ENCODE measurements at regions not wholly inside any gene's neighbourhood (a gene's known extent, or its start where the extent isn't known, plus 50 kb on each side); places are given as distances from the start of the nearest gene placed in this dataset.

- H3K4me1 ChIP-seq (ENCODE audit: control insufficient read depth in 1 of 2, extremely low read depth in 1 of 2, insufficient read depth in 2 of 2, low read length in 2 of 2): no peaks in the 10 kb centered on the region
- DNase-seq: no peak
- H3K9me3 ChIP-seq: no peaks in the 10 kb centered on the region
- peaks cover 0 to 2% of the 10 kb centered on the region in 2 donors for H3K27me3 Mint-ChIP-seq
- no peak for ATAC-seq (replicated peaks in 1 of 4)
- no peak overlapping the region for H3K27ac ChIP-seq (ENCODE audit: low read length)
- peaks cover 0 to 4% of the 10 kb centered on the region in 2 experiments for H3K27me3 ChIP-seq (replicated peaks in 1 of 2; ENCODE audit: control insufficient read depth in 2 of 2, extremely low read depth in 1 of 2, insufficient read depth in 2 of 2, low read length in 1 of 2)
- H3K4me1 Mint-ChIP-seq: no peaks in the 10 kb centered on the region
- no peak overlapping the region for H3K27ac Mint-ChIP-seq
- no peaks in the 10 kb centered on the region for H3K36me3 Mint-ChIP-seq
- ChIA-PET POLR2A (no interaction called here), CTCF (no interaction called here)
- no peak overlapping the region for H3K4me3 Mint-ChIP-seq
- no peaks in the 10 kb centered on the region for H3K9me3 Mint-ChIP-seq
- WGBS (ENCODE audit: insufficient coverage): 84% methylated on average over 11 of the region's 15 CpGs
- H3K36me3 ChIP-seq (ENCODE audit: control insufficient read depth in 2 of 2, extremely low read depth in 1 of 2, insufficient read depth in 1 of 2, low read length in 1 of 2): no peaks in the 10 kb centered on the region
- H3K4me3 ChIP-seq (ENCODE audit: control insufficient read depth in 1 of 2, extremely low read depth in 1 of 2, low read length in 1 of 2): no peak overlapping the region
These were observed 141.7 kb upstream of the SERP2 start for GRCh38 chr13:44231786-44232516.

DNA sequence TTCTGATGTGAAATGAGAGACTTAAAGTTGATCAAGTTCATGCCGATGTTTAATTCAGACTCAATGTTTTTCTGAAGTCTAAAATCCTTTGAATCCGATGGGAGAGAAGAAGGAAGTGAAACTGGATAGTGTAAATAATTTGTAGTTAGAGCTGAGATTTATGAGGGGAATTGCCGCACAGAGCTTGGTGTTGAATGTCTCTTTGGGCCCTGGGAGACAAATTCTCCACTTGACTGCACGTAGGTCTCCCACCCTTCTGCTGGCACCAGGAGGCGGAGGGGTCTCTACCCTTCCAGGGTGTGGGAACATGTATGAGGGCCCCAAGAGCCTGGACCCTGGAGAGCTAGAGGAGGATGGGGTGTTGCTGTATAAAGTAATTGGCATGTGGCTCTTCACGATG, 140.8 kb upstream of the SERP2 start:
- POLR2A ChIA-PET: no interaction called here
- no peaks in the 10 kb centered on the region for H3K9me3 Mint-ChIP-seq

DNA sequence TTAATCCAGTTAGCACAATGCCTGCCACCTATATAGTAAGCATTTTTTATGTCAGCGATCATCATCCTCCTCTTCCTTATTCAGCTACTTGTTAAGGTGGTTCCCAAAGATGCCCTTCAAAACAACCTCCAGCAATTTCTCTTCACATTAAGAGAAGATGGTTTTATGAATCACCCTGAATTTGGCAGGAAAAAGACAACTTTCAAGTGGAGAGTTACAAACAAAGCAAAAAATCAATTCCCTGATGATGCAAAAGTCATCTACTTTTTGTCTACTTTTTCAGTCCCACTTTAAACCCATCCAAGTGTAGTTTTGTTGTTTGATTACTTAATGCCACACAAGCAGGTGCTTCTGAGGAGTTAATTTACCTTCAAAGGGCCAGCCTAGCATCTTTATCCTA, 139.1 kb upstream of the SERP2 start:
- ATAC-seq (replicated peaks in 1 of 4): no peak
- H3K27me3 Mint-ChIP-seq: peaks cover 0 to 2% of the 10 kb centered on the region in 2 donors

More for the DNA sequence above, 140.8 kb upstream of the SERP2 start:
- DNase-seq (no peak), ATAC-seq (replicated peaks in 1 of 4) (no peak)
- H3K36me3 Mint-ChIP-seq: no peaks in the 10 kb centered on the region
- Histone ChIP-seq H3K27me3 (replicated peaks in 1 of 2; ENCODE audit: control insufficient read depth in 2 of 2, extremely low read depth in 1 of 2, insufficient read depth in 2 of 2, low read length in 1 of 2) (peaks cover 0 to 4% of the 10 kb centered on the region in 2 experiments), H3K9me3 (no peaks in the 10 kb centered on the region), H3K4me1 (ENCODE audit: control insufficient read depth in 1 of 2, extremely low read depth in 1 of 2, insufficient read depth in 2 of 2, low read length in 2 of 2) (no peaks in the 10 kb centered on the region), H3K4me3 (ENCODE audit: control insufficient read depth in 1 of 2, extremely low read depth in 1 of 2, low read length in 1 of 2) (no peak overlapping the region), H3K27ac (ENCODE audit: low read length) (no peak overlapping the region), H3K36me3 (ENCODE audit: control insufficient read depth in 2 of 2, extremely low read depth in 1 of 2, insufficient read depth in 1 of 2, low read length in 1 of 2) (no peaks in the 10 kb centered on the region)
- CTCF ChIA-PET: no interaction called here
- peaks cover 0 to 5% (median 5%) of the 10 kb centered on the region in 3 donors for H3K4me1 Mint-ChIP-seq
- WGBS (ENCODE audit: insufficient coverage): no CpG with 5 or more reads among the region's 6 CpGs
- peaks cover 0 to 2% of the 10 kb centered on the region in 2 donors for H3K27me3 Mint-ChIP-seq
- no peak overlapping the region for H3K27ac Mint-ChIP-seq
- H3K4me3 Mint-ChIP-seq: no peak overlapping the region

DNA sequence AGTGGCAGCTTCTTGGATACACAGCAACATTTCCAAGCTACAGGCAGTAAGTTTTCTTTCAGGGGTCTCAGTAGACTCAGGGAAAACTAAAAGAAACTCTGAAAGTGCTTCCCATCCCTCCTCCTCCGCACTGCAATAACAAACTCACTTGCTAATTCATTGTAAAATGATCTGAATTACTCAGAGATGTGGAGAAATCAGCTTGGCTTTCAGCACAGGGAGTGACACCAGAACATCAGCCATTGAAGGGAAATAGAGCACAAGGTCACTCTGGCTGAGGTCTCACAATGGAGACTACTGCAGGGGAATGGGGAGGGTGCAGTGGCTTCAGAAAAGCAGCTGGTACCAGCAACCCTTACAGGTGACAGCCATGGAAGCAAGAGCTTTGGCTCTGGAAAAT, 137.3 kb upstream of the SERP2 start:
- no peak overlapping the region for H3K4me3 Mint-ChIP-seq
- no peak overlapping the region for H3K4me3 ChIP-seq (ENCODE audit: control insufficient read depth in 1 of 2, extremely low read depth in 1 of 2, low read length in 1 of 2)
- no peaks in the 10 kb centered on the region for H3K36me3 ChIP-seq (ENCODE audit: control insufficient read depth in 2 of 2, extremely low read depth in 1 of 2, insufficient read depth in 1 of 2, low read length in 1 of 2)
- H3K27ac Mint-ChIP-seq: no peak overlapping the region
- CTCF ChIA-PET: no interaction called here
- POLR2A ChIA-PET: no interaction called here
- no peak overlapping the region for H3K27ac ChIP-seq (ENCODE audit: low read length)
- H3K4me1 Mint-ChIP-seq: peaks cover 0 to 7% (median 6%) of the 10 kb centered on the region in 3 donors
- peaks cover 0 to 2% of the 10 kb centered on the region in 2 donors for H3K27me3 Mint-ChIP-seq
- no CpG with 5 or more reads among the region's 1 CpG for WGBS (ENCODE audit: insufficient coverage)
- no peaks in the 10 kb centered on the region for H3K4me1 ChIP-seq (ENCODE audit: control insufficient read depth in 1 of 2, extremely low read depth in 1 of 2, insufficient read depth in 2 of 2, low read length in 2 of 2)
- DNase-seq (no peak), ATAC-seq (replicated peaks in 1 of 4) (no peak)
- H3K9me3 Mint-ChIP-seq: no peaks in the 10 kb centered on the region
- H3K36me3 Mint-ChIP-seq: no peaks in the 10 kb centered on the region
- no peaks in the 10 kb centered on the region for H3K27me3 ChIP-seq (replicated peaks in 1 of 2; ENCODE audit: control insufficient read depth in 2 of 2, extremely low read depth in 1 of 2, insufficient read depth in 2 of 2, low read length in 1 of 2)
- H3K9me3 ChIP-seq: no peaks in the 10 kb centered on the region

More for the DNA sequence above, 139.1 kb upstream of the SERP2 start:
- Mint-ChIP-seq H3K27ac (no peak overlapping the region), H3K4me3 (no peak overlapping the region), H3K4me1 (peaks cover 0 to 7% (median 6%) of the 10 kb centered on the region in 3 donors), H3K9me3 (no peaks in the 10 kb centered on the region), H3K36me3 (no peaks in the 10 kb centered on the region)
- Histone ChIP-seq H3K4me1 (ENCODE audit: control insufficient read depth in 1 of 2, extremely low read depth in 1 of 2, insufficient read depth in 2 of 2, low read length in 2 of 2) (no peaks in the 10 kb centered on the region), H3K27me3 (replicated peaks in 1 of 2; ENCODE audit: control insufficient read depth in 2 of 2, extremely low read depth in 1 of 2, insufficient read depth in 2 of 2, low read length in 1 of 2) (no peaks in the 10 kb centered on the region), H3K36me3 (ENCODE audit: control insufficient read depth in 2 of 2, extremely low read depth in 1 of 2, insufficient read depth in 1 of 2, low read length in 1 of 2) (no peaks in the 10 kb centered on the region), H3K27ac (ENCODE audit: low read length) (no peak overlapping the region), H3K9me3 (no peaks in the 10 kb centered on the region), H3K4me3 (ENCODE audit: control insufficient read depth in 1 of 2, extremely low read depth in 1 of 2, low read length in 1 of 2) (no peak overlapping the region)
- no peak for DNase-seq
- POLR2A ChIA-PET: interaction anchor here (0.6 kb wide), 2 partner anchors 12 to 172 kb away, joined by 3 read pairs; no protein-coding TSS in a partner anchor
- WGBS (ENCODE audit: insufficient coverage): no CpG with 5 or more reads among the region's 1 CpG
- CTCF ChIA-PET: no interaction called here

- H3K9me3 Mint-ChIP-seq: no peaks in the 10 kb centered on the region
- Histone ChIP-seq H3K36me3 (ENCODE audit: control insufficient read depth in 2 of 2, extremely low read depth in 1 of 2, insufficient read depth in 1 of 2, low read length in 1 of 2) (no peaks in the 10 kb centered on the region), H3K4me3 (ENCODE audit: control insufficient read depth in 1 of 2, extremely low read depth in 1 of 2, low read length in 1 of 2) (no peak overlapping the region), H3K4me1 (ENCODE audit: control insufficient read depth in 1 of 2, extremely low read depth in 1 of 2, insufficient read depth in 2 of 2, low read length in 2 of 2) (no peaks in the 10 kb centered on the region), H3K27ac (ENCODE audit: low read length) (no peak overlapping the region), H3K27me3 (replicated peaks in 1 of 2; ENCODE audit: control insufficient read depth in 2 of 2, extremely low read depth in 1 of 2, insufficient read depth in 2 of 2, low read length in 1 of 2) (no peaks in the 10 kb centered on the region), H3K9me3 (no peaks in the 10 kb centered on the region)
- H3K36me3 Mint-ChIP-seq: no peaks in the 10 kb centered on the region
- no peak overlapping the region for H3K4me3 Mint-ChIP-seq
- ATAC-seq (replicated peaks in 1 of 4) (no peak), DNase-seq (no peak)
- ChIA-PET CTCF (no interaction called here), POLR2A (no interaction called here)
- peaks cover 0 to 2% of the 10 kb centered on the region in 2 donors for H3K27me3 Mint-ChIP-seq
- 89% methylated on average over 4 of the region's 5 CpGs for WGBS (ENCODE audit: insufficient coverage)
- H3K27ac Mint-ChIP-seq: no peak overlapping the region
- H3K4me1 Mint-ChIP-seq: peaks cover 0 to 7% (median 6%) of the 10 kb centered on the region in 3 donors
These were observed 136.8 kb upstream of the SERP2 start for GRCh38 chr13:44236801-44237207.

DNA sequence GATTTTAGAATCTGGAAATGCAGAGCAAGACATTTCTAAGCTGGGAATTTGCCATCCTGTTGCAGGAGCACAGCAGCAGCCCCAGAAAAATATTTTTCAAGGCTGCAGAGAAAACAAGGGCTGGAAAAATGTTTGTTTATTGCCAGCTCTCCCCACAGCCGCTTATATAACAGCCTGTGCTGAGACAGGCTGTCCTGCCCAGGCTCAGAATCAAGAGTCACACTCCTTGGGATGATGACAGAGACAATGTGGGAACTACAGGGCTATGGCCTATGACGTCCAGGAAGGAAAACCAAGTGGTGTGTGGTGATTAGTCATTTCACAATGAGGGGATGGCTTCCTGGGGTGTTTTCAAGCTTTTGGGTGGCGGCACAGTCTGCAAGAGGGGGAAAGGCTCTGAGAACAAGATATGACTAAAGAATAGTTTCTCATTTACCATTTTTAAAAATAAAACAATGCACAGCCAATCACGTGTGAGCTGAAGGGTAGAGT, 136.3 kb upstream of the SERP2 start:
- Mint-ChIP-seq H3K4me3 (no peak overlapping the region), H3K27ac (no peak overlapping the region), H3K36me3 (no peaks in the 10 kb centered on the region), H3K9me3 (no peaks in the 10 kb centered on the region), H3K27me3 (peaks cover 0 to 2% of the 10 kb centered on the region in 2 donors), H3K4me1 (peaks cover 0 to 7% (median 6%) of the 10 kb centered on the region in 3 donors)
- H3K9me3 ChIP-seq: no peaks in the 10 kb centered on the region
- POLR2A ChIA-PET: no interaction called here
- ATAC-seq (replicated peaks in 1 of 4) (no peak), DNase-seq (peak in 1 of 35 experiments; percentile 12)
- no peaks in the 10 kb centered on the region for H3K27me3 ChIP-seq (replicated peaks in 1 of 2; ENCODE audit: control insufficient read depth in 2 of 2, extremely low read depth in 1 of 2, insufficient read depth in 2 of 2, low read length in 1 of 2)
- CTCF ChIA-PET: interaction anchor here in 1 of 2 donors (0.6 kb wide), 1 partner anchor 30 kb away, joined by 3 read pairs; no protein-coding TSS in a partner anchor
- no peaks in the 10 kb centered on the region for H3K4me1 ChIP-seq (ENCODE audit: control insufficient read depth in 1 of 2, extremely low read depth in 1 of 2, insufficient read depth in 2 of 2, low read length in 2 of 2)
- no peak overlapping the region for H3K4me3 ChIP-seq (ENCODE audit: control insufficient read depth in 1 of 2, extremely low read depth in 1 of 2, low read length in 1 of 2)
- H3K36me3 ChIP-seq (ENCODE audit: control insufficient read depth in 2 of 2, extremely low read depth in 1 of 2, insufficient read depth in 1 of 2, low read length in 1 of 2): no peaks in the 10 kb centered on the region
- WGBS (ENCODE audit: insufficient coverage): 17% methylated on average over 1 of the region's 4 CpGs
- H3K27ac ChIP-seq (ENCODE audit: low read length): no peak overlapping the region

Data from T-cell (primary cell).